ENCODE measurements at regions not wholly inside any gene's neighbourhood (a gene's known extent, or its start where the extent isn't known, plus 50 kb on each side); places are given as distances from the start of the nearest gene placed in this dataset.

- TF ChIP-seq CTCF (IDR thresholded peaks at IDR 0.05) (no peak), EP300 (IDR thresholded peaks at IDR 0.05) (no peak), POLR2A (IDR thresholded peaks at IDR 0.05; ENCODE audit: low read depth) (no peak), POLR2AphosphoS5 (IDR thresholded peaks at IDR 0.05) (no peak)
Measured at GRCh38 chr14:54252072-54252730, 144.6 kb upstream of the CDKN3 start.

Measured in esophagus muscularis mucosa (tissue), 4 donors.